HFF-Myc (cell line): ENCODE measurements at regions not wholly inside any gene's neighbourhood (a gene's known extent, or its start where the extent isn't known, plus 50 kb on each side); places are given as distances from the start of the nearest gene placed in this dataset.

Source experiments
- DNase-seq: peaks from one replicate; pipeline ENCODE4 v3.0.0-alpha.2; 2011; ENCODE audit warnings: low read depth; ENCODE audit errors: extremely low read depth
- H3K4me3 ChIP-seq: replicated peaks from 2 replicates; pipeline ENCODE4 v1.5.1; 2011; ENCODE audit warnings: low read depth, mild to moderate bottlenecking, control low read depth, low read length
- TF ChIP-seq, protein P1 (sequence below): IDR thresholded peaks from 2 replicates; pipeline ENCODE4 v1.5.1; 2012; ENCODE audit warnings: mild to moderate bottlenecking, low read depth, low read length, control low read depth; ENCODE audit errors: missing control alignments

GRCh38 chr6:91719414-91719813, 1132.5 kb upstream of the MAP3K7 start:
- TF ChIP-seq, protein P1, sequence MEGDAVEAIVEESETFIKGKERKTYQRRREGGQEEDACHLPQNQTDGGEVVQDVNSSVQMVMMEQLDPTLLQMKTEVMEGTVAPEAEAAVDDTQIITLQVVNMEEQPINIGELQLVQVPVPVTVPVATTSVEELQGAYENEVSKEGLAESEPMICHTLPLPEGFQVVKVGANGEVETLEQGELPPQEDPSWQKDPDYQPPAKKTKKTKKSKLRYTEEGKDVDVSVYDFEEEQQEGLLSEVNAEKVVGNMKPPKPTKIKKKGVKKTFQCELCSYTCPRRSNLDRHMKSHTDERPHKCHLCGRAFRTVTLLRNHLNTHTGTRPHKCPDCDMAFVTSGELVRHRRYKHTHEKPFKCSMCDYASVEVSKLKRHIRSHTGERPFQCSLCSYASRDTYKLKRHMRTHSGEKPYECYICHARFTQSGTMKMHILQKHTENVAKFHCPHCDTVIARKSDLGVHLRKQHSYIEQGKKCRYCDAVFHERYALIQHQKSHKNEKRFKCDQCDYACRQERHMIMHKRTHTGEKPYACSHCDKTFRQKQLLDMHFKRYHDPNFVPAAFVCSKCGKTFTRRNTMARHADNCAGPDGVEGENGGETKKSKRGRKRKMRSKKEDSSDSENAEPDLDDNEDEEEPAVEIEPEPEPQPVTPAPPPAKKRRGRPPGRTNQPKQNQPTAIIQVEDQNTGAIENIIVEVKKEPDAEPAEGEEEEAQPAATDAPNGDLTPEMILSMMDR: no peak
- DNase-seq: no peak
- H3K4me3 ChIP-seq: no peak overlapping the region

- TF ChIP-seq, protein P1: no peak
- H3K4me3 ChIP-seq: no peak overlapping the region
- DNase-seq: no peak
Measured at GRCh38 chr6:91718198-91718597, 1131.3 kb upstream of the MAP3K7 start.

GRCh38 chr6:91717094-91717493, 1130.2 kb upstream of the MAP3K7 start:
- H3K4me3 ChIP-seq: no peak overlapping the region
- TF ChIP-seq, protein P1: no peak
- no peak for DNase-seq

DNA sequence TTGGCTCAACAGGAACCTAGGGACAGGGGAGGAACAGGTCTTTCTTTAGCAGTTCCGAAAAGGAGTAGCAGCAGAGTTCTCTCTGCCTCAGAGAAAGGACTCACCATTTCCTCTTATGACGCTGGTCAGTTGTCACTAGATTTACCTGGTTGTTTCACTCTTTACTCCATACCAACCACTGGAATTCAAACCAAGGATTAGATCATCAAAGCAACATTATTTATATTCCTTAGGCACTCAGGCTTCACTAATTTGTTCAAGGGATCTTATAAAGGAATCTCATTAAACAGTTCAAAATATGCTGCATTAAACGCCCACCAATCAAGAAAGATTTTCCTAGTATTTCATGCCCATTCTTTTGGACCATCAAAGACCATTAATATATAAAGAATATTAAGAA, 1129.5 kb upstream of the MAP3K7 start:
- TF ChIP-seq, protein P1: no peak
- no peak overlapping the region for H3K4me3 ChIP-seq
- no peak for DNase-seq

DNA sequence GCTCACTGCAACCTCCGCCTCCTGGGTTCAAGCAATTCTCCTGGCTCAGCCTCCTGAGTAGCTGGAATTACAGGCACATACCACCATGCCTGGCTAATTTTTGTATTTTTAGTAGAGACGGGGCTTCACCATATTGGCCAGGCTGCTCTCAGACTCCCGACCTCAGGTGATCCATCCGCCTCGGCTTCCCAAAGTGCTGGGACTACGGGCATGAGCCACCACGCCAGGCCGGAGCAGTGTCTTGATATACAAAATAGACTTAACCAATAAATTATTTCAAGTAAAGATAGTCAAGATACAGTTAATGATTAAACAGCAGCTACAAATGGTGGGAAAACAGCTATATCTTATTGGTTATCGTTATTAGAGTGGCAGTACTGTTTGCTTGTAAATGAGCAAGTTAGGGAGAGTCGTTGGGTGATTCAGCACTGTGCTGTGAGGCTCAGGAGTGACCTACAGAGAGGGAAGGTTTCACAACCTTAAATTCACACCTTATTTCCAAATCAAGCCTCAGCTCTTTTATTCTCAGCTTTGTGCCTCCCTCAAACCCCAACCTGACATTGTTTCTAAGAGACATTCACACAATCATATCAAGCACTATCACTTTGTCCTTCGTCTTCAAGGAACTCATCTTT, 1128.4 kb upstream of the MAP3K7 start:
- TF ChIP-seq, protein P1: no peak
- no peak for DNase-seq
- H3K4me3 ChIP-seq: no peak overlapping the region

DNA sequence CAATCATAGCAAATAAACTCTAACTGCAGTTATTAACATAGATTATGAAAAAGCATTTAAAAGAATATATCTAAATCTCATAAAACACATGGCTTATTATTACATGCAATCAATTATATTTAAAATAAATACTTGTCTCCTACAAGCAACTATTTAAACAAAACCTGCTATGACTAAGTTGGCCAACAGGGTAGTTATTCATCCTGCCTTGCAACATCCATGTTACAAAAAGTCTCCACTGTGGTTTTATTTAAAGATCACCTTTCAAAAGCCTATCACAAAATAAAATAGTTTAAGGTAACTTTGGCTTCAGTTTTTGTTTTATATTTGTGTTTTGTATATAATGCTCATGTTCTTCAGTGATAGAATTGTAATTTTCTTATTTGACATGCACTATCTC, 1127.0 kb upstream of the MAP3K7 start:
- TF ChIP-seq, protein P1: no peak
- DNase-seq: no peak
- no peak overlapping the region for H3K4me3 ChIP-seq

- no peak overlapping the region for H3K4me3 ChIP-seq
- no peak for DNase-seq
- TF ChIP-seq, protein P1: no peak
Measured at GRCh38 chr6:91711518-91711917, 1124.6 kb upstream of the MAP3K7 start.
